H9 (cell line): ENCODE measurements at regions not wholly inside any gene's neighbourhood (a gene's known extent, or its start where the extent isn't known, plus 50 kb on each side); places are given as distances from the start of the nearest gene placed in this dataset.

Experiments
- DNase-seq: peaks from one replicate; pipeline ENCODE4 v3.0.0-alpha.2; 2017
- H2AFZ ChIP-seq: one replicate; pipeline ENCODE4 v1.6.1; 2013; ENCODE audit warnings: mild to moderate bottlenecking, low read length, control low read depth, moderate library complexity
- H2AK5ac ChIP-seq: 2 replicates; pipeline ENCODE4 v1.6.1; 2013; ENCODE audit warnings: low read length, control low read depth, mixed read lengths; ENCODE audit not compliant: insufficient read length
- H2BK120ac ChIP-seq: one replicate; pipeline ENCODE4 v1.6.1; 2013; ENCODE audit warnings: low read depth, mild to moderate bottlenecking, low read length, control low read depth, inconsistent platforms; ENCODE audit not compliant: poor library complexity, severe bottlenecking
- H2BK12ac ChIP-seq: 2 replicates; pipeline ENCODE4 v1.6.1; 2013; ENCODE audit warnings: low read length, control low read depth, mixed read lengths, low read depth; ENCODE audit not compliant: insufficient read length
- H2BK15ac ChIP-seq: 2 replicates; pipeline ENCODE4 v1.6.1; 2013; ENCODE audit warnings: low read depth, low read length, control low read depth
- H2BK20ac ChIP-seq: one replicate; pipeline ENCODE4 v1.6.1; 2013; ENCODE audit warnings: low read depth, mild to moderate bottlenecking, low read length, control low read depth, inconsistent platforms; ENCODE audit not compliant: poor library complexity, severe bottlenecking
- H2BK5ac ChIP-seq: 2 replicates; pipeline ENCODE4 v1.6.1; 2013; ENCODE audit warnings: low read length, control low read depth, mixed read lengths; ENCODE audit not compliant: insufficient read length
- H3K14ac ChIP-seq: 2 replicates; pipeline ENCODE4 v1.6.1; 2013; ENCODE audit warnings: low read length, control low read depth; ENCODE audit not compliant: insufficient read depth
- H3K18ac ChIP-seq: 2 replicates; pipeline ENCODE4 v1.6.1; 2013; ENCODE audit warnings: low read depth, mild to moderate bottlenecking, mixed read lengths, low read length, control low read depth; ENCODE audit not compliant: insufficient read length
- H3K23ac ChIP-seq: 2 replicates; pipeline ENCODE4 v1.6.1; 2013; ENCODE audit warnings: low read length, control low read depth, mixed read lengths, low read depth; ENCODE audit not compliant: insufficient read length
- H3K23me2 ChIP-seq: 2 replicates; pipeline ENCODE4 v1.6.1; 2013; ENCODE audit warnings: low read depth, mild to moderate bottlenecking, mixed read lengths, low read length, control low read depth; ENCODE audit not compliant: insufficient read length, poor library complexity, severe bottlenecking
- H3K27ac ChIP-seq: 2 replicates; pipeline ENCODE4 v1.5.1; 2013; ENCODE audit warnings: low read length, control low read depth, mixed read lengths, low read depth; ENCODE audit not compliant: insufficient read length
- H3K27me3 ChIP-seq: 2 replicates; pipeline ENCODE4 v1.6.1; 2013; ENCODE audit warnings: low read length, control low read depth, inconsistent platforms; ENCODE audit not compliant: insufficient read depth
- H3K4ac ChIP-seq: 2 replicates; pipeline ENCODE4 v1.6.1; 2013; ENCODE audit warnings: low read depth, mild to moderate bottlenecking, control low read depth, inconsistent platforms, low read length, moderate library complexity
- H3K4me1 ChIP-seq: 2 replicates; pipeline ENCODE4 v1.6.1; 2013; ENCODE audit warnings: low read length, control low read depth, inconsistent platforms; ENCODE audit not compliant: insufficient read depth
- H3K4me2 ChIP-seq: 2 replicates; pipeline ENCODE4 v1.6.1; 2013; ENCODE audit warnings: low read length, control low read depth, mixed read lengths; ENCODE audit not compliant: insufficient read length, insufficient read depth
- H3K56ac ChIP-seq: 2 replicates; pipeline ENCODE4 v1.6.1; 2013; ENCODE audit warnings: low read depth, mild to moderate bottlenecking, mixed read lengths, low read length, control low read depth; ENCODE audit not compliant: insufficient read length
- H3K79me1 ChIP-seq: 2 replicates; pipeline ENCODE4 v1.6.1; 2013; ENCODE audit warnings: low read depth, mild to moderate bottlenecking, moderate library complexity, low read length, control low read depth, inconsistent platforms; ENCODE audit not compliant: insufficient read depth, poor library complexity, severe bottlenecking
- H3K79me2 ChIP-seq: 2 replicates; pipeline ENCODE4 v1.6.1; 2013; ENCODE audit warnings: low read length, control low read depth, inconsistent platforms; ENCODE audit not compliant: insufficient read depth
- H3K9ac ChIP-seq: 2 replicates; pipeline ENCODE4 v1.6.1; 2013; ENCODE audit warnings: low read length, control low read depth, mixed read lengths; ENCODE audit not compliant: insufficient read length; ENCODE audit errors: extremely low read depth
- H3K9me3 ChIP-seq: one replicate; pipeline ENCODE4 v1.6.1; 2013; ENCODE audit warnings: low read depth, low read length, inconsistent platforms; ENCODE audit not compliant: control insufficient read depth
- H3T11ph ChIP-seq: one replicate; pipeline ENCODE4 v1.6.1; 2013; ENCODE audit warnings: mild to moderate bottlenecking, low read length, control low read depth, inconsistent platforms
- H4K20me1 ChIP-seq: one replicate; pipeline ENCODE4 v1.6.1; 2013; ENCODE audit not compliant: control insufficient read depth, insufficient read length, insufficient read depth
- H4K5ac ChIP-seq: 2 replicates; pipeline ENCODE4 v1.6.1; 2013; ENCODE audit warnings: low read depth, mild to moderate bottlenecking, mixed read lengths, low read length, control low read depth; ENCODE audit not compliant: insufficient read length
- H4K8ac ChIP-seq: replicated peaks from 2 replicates; pipeline ENCODE4 v1.6.1; 2013; ENCODE audit warnings: low read length, control low read depth, mixed read lengths, low read depth; ENCODE audit not compliant: insufficient read length
- H4K91ac ChIP-seq: 2 replicates; pipeline ENCODE4 v1.6.1; 2013; ENCODE audit warnings: low read depth, mild to moderate bottlenecking, moderate library complexity, mixed read lengths, low read length, control low read depth; ENCODE audit not compliant: insufficient read length
- H3K27ac Mint-ChIP-seq, 3 experiments: 2 replicates in 2 of 3; 3 replicates in 1 of 3; pipeline ENCODE4 v1.8.0; 2020 to 2021; ENCODE audit warnings: mixed read lengths in 3 of 3, mild to moderate bottlenecking in 1 of 3, moderate library complexity in 1 of 3
- H3K27me3 Mint-ChIP-seq: 2 replicates; pipeline ENCODE4 v1.8.0; 2021; ENCODE audit warnings: low read depth, mild to moderate bottlenecking, moderate library complexity, mixed read lengths
- H3K36me3 Mint-ChIP-seq, 3 experiments: 2 replicates in 2 of 3; 3 replicates in 1 of 3; pipeline ENCODE4 v1.8.0; 2020 to 2021; ENCODE audit warnings: low read depth in 3 of 3, mixed read lengths in 3 of 3; ENCODE audit not compliant: insufficient read depth in 1 of 3
- H3K4me1 Mint-ChIP-seq, 2 experiments: 2 replicates each; pipeline ENCODE4 v1.8.0; 2020; ENCODE audit warnings: mixed read lengths in 2 of 2
- H3K4me3 Mint-ChIP-seq, 2 experiments: 2 replicates in 1 of 2; 3 replicates in 1 of 2; pipeline ENCODE4 v1.8.0; 2020 to 2021; ENCODE audit warnings: mild to moderate bottlenecking in 2 of 2, mixed read lengths in 2 of 2, moderate library complexity in 1 of 2
- H3K9me3 Mint-ChIP-seq, 2 experiments: 2 replicates in 1 of 2; 3 replicates in 1 of 2; pipeline ENCODE4 v1.8.0; 2020; ENCODE audit warnings: mild to moderate bottlenecking in 2 of 2, mixed read lengths in 2 of 2, moderate library complexity in 1 of 2
- WGBS: extraction: QIAGEN DNeasy Blood & Tissue Kit; methylation state at CpG from one replicate; pipeline ENCODE4 v1.1.7; 2013; ENCODE audit warnings: missing lambda C conversion rate, low lambda C conversion rate, mixed read lengths; ENCODE audit not compliant: insufficient read length; ENCODE audit errors: extremely low coverage; 5-methylcytosine and 5-hydroxymethylcytosine counted together
- TF ChIP-seq, protein P1 (sequence below): fragments of 200-600 bp; sonication (generic); conservative IDR thresholded peaks from 3 replicates; pipeline ENCODE4 v1.8.0; 2021; ENCODE audit warnings: antibody characterized with exemption, mild to moderate bottlenecking

DNA sequence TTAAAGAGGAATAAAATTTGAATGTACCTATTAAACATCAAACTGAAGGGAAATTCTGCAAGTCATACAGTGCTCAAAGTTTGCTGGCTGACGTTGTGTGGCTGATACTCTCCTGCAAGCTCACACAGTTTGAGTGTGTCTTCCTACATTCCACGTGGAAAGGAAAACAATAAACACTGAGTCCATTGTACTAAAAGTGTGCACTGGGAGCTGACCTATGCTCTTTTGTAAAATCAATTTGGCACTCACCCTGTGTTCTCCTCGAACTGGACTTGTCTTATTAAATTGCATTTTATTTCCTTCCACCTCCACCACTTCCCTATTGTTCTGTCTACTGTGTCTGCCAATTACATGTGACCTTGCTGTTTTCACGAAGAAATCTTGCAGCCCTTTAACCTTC is 458.0 kb downstream of the CPS1 start:
- no CpG with 5 or more reads among the region's 4 CpGs for WGBS

More for the DNA sequence above, 458.0 kb downstream of the CPS1 start:
- Histone ChIP-seq H3K23me2 (no peaks in the 10 kb centered on the region), H3K14ac (no peak overlapping the region), H3K18ac (no peak overlapping the region), H4K8ac (no peak overlapping the region), H3K4me2 (no peak overlapping the region), H3K27me3 (no peaks in the 10 kb centered on the region), H3K79me2 (no peaks in the 10 kb centered on the region), H3K56ac (no peak overlapping the region), H2AK5ac (no peak overlapping the region), H2BK20ac (no peak overlapping the region), H2BK120ac (no peak overlapping the region), H3K9ac (no peak overlapping the region), H2BK12ac (no peak overlapping the region), H3K4ac (no peak overlapping the region), H3K23ac (no peak overlapping the region), H2BK15ac (no peak overlapping the region), H3T11ph (no peak overlapping the region), H4K91ac (no peak overlapping the region), H3K4me1 (no peaks in the 10 kb centered on the region), H3K9me3 (no peaks in the 10 kb centered on the region), H2AFZ (no peak overlapping the region), H3K79me1 (no peaks in the 10 kb centered on the region), H4K5ac (no peak overlapping the region), H2BK5ac (no peak overlapping the region), H3K27ac (no peak overlapping the region), H4K20me1 (no peaks in the 10 kb centered on the region)
- H3K36me3 Mint-ChIP-seq = no peaks in the 10 kb centered on the region
- H3K9me3 Mint-ChIP-seq = no peaks in the 10 kb centered on the region
- H3K4me3 Mint-ChIP-seq = no peak overlapping the region
- H3K27me3 Mint-ChIP-seq = no peaks in the 10 kb centered on the region
- TF ChIP-seq, protein P1, sequence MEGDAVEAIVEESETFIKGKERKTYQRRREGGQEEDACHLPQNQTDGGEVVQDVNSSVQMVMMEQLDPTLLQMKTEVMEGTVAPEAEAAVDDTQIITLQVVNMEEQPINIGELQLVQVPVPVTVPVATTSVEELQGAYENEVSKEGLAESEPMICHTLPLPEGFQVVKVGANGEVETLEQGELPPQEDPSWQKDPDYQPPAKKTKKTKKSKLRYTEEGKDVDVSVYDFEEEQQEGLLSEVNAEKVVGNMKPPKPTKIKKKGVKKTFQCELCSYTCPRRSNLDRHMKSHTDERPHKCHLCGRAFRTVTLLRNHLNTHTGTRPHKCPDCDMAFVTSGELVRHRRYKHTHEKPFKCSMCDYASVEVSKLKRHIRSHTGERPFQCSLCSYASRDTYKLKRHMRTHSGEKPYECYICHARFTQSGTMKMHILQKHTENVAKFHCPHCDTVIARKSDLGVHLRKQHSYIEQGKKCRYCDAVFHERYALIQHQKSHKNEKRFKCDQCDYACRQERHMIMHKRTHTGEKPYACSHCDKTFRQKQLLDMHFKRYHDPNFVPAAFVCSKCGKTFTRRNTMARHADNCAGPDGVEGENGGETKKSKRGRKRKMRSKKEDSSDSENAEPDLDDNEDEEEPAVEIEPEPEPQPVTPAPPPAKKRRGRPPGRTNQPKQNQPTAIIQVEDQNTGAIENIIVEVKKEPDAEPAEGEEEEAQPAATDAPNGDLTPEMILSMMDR = no peak
- no peak for DNase-seq
- no peaks in the 10 kb centered on the region for H3K4me1 Mint-ChIP-seq
- no peak overlapping the region for H3K27ac Mint-ChIP-seq
